PC-3 (cell line): ENCODE measurements at regions not wholly inside any gene's neighbourhood (a gene's known extent, or its start where the extent isn't known, plus 50 kb on each side); places are given as distances from the start of the nearest gene placed in this dataset.
"Not testable (repeated sequence)": the region's sequence is repeated elsewhere in the genome, so short reads cannot be mapped to it uniquely, and the experiment has no call there.

ENCODE experiments used
- ATAC-seq: fragments of 200-7000 bp; cut with Tn5 transposase; 2 replicates; pipeline ENCODE4 v1.9.1; 2020; ENCODE audit warnings: mild to moderate bottlenecking, moderate library complexity
- BruUV-seq: library from RNA; stranded (reverse); fragments of 400-500 nt; replicated peaks from 2 replicates; lab custom pipeline; 2021; lab: Mats Ljungman, UMichigan
- CTCF ChIA-PET: fragments of 300-600 bp; sonication (Branson Sonifier 250); formaldehyde crosslinking; loops from one replicate; lab custom pipeline; 2022; ENCODE audit warnings: antibody characterized with exemption; lab: Charles Lee
- POLR2A ChIA-PET: fragments of 300-600 bp; sonication (Branson Sonifier 250); formaldehyde crosslinking; loops from one replicate; lab custom pipeline; 2022; ENCODE audit warnings: antibody characterized with exemption; ENCODE audit not compliant: unreplicated experiment; lab: Charles Lee
- DNase-seq: peaks from one replicate; pipeline ENCODE4 v3.0.0-alpha.2; 2015
- H2AFZ ChIP-seq: fragments of 300-600 bp; sonication (generic); 2 replicates; pipeline ENCODE4 v1.6.0; 2016; ENCODE audit warnings: antibody characterized with exemption, low read length
- H3F3A ChIP-seq: fragments of 300-600 bp; sonication (generic); one replicate; pipeline ENCODE4 v1.6.0; 2017; ENCODE audit warnings: antibody characterized with exemption, low read length, control low read depth, mild to moderate bottlenecking; ENCODE audit not compliant: unreplicated experiment
- H3K27ac ChIP-seq: fragments of 300-600 bp; sonication (generic); 2 replicates; pipeline ENCODE4 v1.5.1; 2016; ENCODE audit warnings: mild to moderate bottlenecking, low read length
- H3K27me3 ChIP-seq: fragments of 300-600 bp; sonication (generic); 2 replicates; pipeline ENCODE4 v1.6.1; 2016; ENCODE audit warnings: low read length, mixed read lengths
- H3K36me3 ChIP-seq: fragments of 300-600 bp; sonication (generic); 2 replicates; pipeline ENCODE4 v1.6.1; 2016; ENCODE audit warnings: low read depth, mixed run types, low read length, mixed read lengths
- H3K4me1 ChIP-seq: fragments of 300-600 bp; sonication (generic); 2 replicates; pipeline ENCODE4 v1.5.1; 2016; ENCODE audit warnings: low read length; ENCODE audit not compliant: insufficient read depth
- H3K4me2 ChIP-seq: fragments of 300-600 bp; sonication (generic); 2 replicates; pipeline ENCODE4 v1.6.0; 2016; ENCODE audit warnings: low read length
- H3K4me3 ChIP-seq: fragments of 300-600 bp; sonication (generic); 2 replicates; pipeline ENCODE4 v1.5.1; 2016; ENCODE audit warnings: mild to moderate bottlenecking, low read length, mixed read lengths
- H3K79me2 ChIP-seq: fragments of 300-600 bp; sonication (generic); 2 replicates; pipeline ENCODE4 v1.6.1; 2017; ENCODE audit warnings: low read length, mixed read lengths
- H3K9ac ChIP-seq: fragments of 300-600 bp; sonication (generic); 2 replicates; pipeline ENCODE4 v1.6.0; 2016; ENCODE audit warnings: mild to moderate bottlenecking, low read length
- H3K9me2 ChIP-seq: fragments of 300-600 bp; sonication (generic); replicated peaks from 2 replicates; pipeline ENCODE4 v1.6.1; 2016; ENCODE audit warnings: mixed run types, low read length, mixed read lengths
- H3K9me3 ChIP-seq: fragments of 300-600 bp; sonication (generic); 2 replicates; pipeline ENCODE4 v1.6.1; 2016; ENCODE audit warnings: low read length, mixed read lengths
- H4K20me1 ChIP-seq: fragments of 300-600 bp; sonication (generic); 2 replicates; pipeline ENCODE4 v1.6.1; 2016; ENCODE audit warnings: low read length, mixed read lengths
- EZH2 ChIP-seq: fragments of 300-600 bp; sonication (generic); IDR thresholded peaks from one replicate; pipeline ENCODE4 v1.6.1; 2017; ENCODE audit warnings: antibody characterized with exemption, mild to moderate bottlenecking, low read length; ENCODE audit not compliant: unreplicated experiment
- EZH2phosphoT487 ChIP-seq: fragments of 300-600 bp; sonication (generic); IDR thresholded peaks from 2 replicates; pipeline ENCODE4 v1.6.1; 2018; ENCODE audit warnings: mild to moderate bottlenecking, antibody characterized with exemption, low read length, borderline replicate concordance
- intact Hi-C: fragments of 100-400 bp; cut with micrococcal nuclease; formaldehyde crosslinking; loops from 2 replicates; pipeline ENCODE4 v1.9.0; 2023
- TF ChIP-seq, protein P1 (sequence below): fragments of 300-600 bp; sonication (generic); conservative IDR thresholded peaks from 2 replicates; pipeline ENCODE4 v1.5.1; 2017; ENCODE audit warnings: antibody characterized with exemption, low read depth, mild to moderate bottlenecking, low read length

DNA sequence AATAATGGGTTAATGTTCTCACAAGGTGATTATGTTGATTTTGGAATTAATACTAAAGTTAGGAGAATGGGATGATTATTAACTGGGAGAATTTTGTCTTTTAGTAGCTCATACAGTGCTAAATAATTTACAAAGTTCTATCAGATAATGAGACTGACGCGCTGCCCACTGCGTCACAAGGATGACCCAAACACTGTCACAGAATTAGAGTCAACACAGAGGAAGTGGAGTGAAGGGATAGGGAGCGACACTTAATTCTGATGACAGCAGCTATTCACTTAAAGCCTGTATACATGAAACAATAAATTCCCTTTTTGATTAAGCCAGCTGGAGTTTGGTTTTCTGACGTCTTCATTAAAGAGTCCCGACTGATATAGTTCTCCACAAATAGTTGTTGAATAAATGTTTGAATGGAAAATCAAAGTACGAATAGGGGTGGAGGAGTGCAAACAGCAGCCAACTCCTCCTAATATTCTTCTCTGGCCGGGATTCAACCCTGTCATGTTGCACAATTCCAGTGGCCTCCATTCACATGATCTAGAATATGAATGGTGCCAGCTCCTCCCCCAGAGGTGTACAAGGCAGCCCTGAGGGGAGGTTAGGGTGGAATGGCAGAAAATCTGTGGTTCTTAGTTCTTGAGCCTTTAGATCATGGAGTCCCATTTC, 140.3 kb downstream of the PCSK1 start:
- no peak for DNase-seq
- no peak overlapping the region for H2AFZ ChIP-seq
- CTCF ChIA-PET: no interaction called here

DNA sequence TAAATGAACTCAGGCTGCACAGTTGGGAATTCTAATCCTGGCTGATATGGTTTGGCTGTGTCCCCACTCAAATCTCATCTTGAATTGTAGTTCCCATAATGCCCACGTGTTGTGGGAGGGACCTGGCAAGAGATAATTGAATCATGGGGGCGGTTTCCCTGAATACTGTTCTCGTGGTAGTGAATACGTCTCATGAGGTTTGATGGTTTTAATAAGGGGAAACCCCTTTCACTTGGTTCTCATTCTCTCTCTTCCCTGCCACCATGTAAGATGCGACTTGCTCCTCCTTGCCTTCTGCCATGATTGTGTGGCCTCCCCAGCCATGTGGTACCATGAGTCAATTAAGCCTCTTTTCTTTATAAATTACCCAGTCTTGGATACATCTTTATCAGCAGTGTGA, 143.8 kb downstream of the PCSK1 start:
- H3K27ac ChIP-seq, POLR2A ChIA-PET, ATAC-seq: not testable (repeated sequence)

More for the DNA sequence above, 140.3 kb downstream of the PCSK1 start:
- Histone ChIP-seq H3K4me1 (peaks cover 13% of the 10 kb centered on the region), H3K4me2 (no peak overlapping the region), H3K27me3 (no peaks in the 10 kb centered on the region), H3K4me3 (no peak overlapping the region), H3F3A (no peaks in the 10 kb centered on the region), H3K79me2 (no peaks in the 10 kb centered on the region), H3K36me3 (no peaks in the 10 kb centered on the region), H3K9me2 (no peaks in the 10 kb centered on the region), H3K27ac (no peak overlapping the region), H3K9ac (no peak overlapping the region), H4K20me1 (no peaks in the 10 kb centered on the region), H3K9me3 (no peaks in the 10 kb centered on the region)
- TF ChIP-seq, protein P1, sequence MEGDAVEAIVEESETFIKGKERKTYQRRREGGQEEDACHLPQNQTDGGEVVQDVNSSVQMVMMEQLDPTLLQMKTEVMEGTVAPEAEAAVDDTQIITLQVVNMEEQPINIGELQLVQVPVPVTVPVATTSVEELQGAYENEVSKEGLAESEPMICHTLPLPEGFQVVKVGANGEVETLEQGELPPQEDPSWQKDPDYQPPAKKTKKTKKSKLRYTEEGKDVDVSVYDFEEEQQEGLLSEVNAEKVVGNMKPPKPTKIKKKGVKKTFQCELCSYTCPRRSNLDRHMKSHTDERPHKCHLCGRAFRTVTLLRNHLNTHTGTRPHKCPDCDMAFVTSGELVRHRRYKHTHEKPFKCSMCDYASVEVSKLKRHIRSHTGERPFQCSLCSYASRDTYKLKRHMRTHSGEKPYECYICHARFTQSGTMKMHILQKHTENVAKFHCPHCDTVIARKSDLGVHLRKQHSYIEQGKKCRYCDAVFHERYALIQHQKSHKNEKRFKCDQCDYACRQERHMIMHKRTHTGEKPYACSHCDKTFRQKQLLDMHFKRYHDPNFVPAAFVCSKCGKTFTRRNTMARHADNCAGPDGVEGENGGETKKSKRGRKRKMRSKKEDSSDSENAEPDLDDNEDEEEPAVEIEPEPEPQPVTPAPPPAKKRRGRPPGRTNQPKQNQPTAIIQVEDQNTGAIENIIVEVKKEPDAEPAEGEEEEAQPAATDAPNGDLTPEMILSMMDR: no peak
- TF ChIP-seq EZH2 (no peak), EZH2phosphoT487 (no peak)
- POLR2A ChIA-PET: no interaction called here
- ATAC-seq: no peak
- no TSS peak for BruUV-seq
- intact Hi-C loops: no loop called here

GRCh38 chr5:96288845-96289185, 144.2 kb downstream of the PCSK1 start:
- peak; percentile 48 for DNase-seq
- no peaks in the 10 kb centered on the region for H3F3A ChIP-seq
- POLR2A ChIA-PET: no interaction called here
- no peaks in the 10 kb centered on the region for H3K27me3 ChIP-seq
- H3K4me3 ChIP-seq: no peak overlapping the region
- TF ChIP-seq, protein P1: no peak
- no peak for TF ChIP-seq EZH2phosphoT487
- TF ChIP-seq EZH2: no peak
- no peak overlapping the region for H3K4me2 ChIP-seq
- no peaks in the 10 kb centered on the region for H4K20me1 ChIP-seq
- no peaks in the 10 kb centered on the region for H3K79me2 ChIP-seq
- no peak for ATAC-seq
- no TSS peak for BruUV-seq
- H3K27ac ChIP-seq: no peak overlapping the region
- no peaks in the 10 kb centered on the region for H3K9me3 ChIP-seq
- H3K9me2 ChIP-seq: no peaks in the 10 kb centered on the region
- CTCF ChIA-PET: no interaction called here
- no peak overlapping the region for H3K9ac ChIP-seq
- no peaks in the 10 kb centered on the region for H3K36me3 ChIP-seq
- peaks cover 3% of the 10 kb centered on the region; the same call in 1 of the 2 replicates for H3K4me1 ChIP-seq
- no peak overlapping the region for H2AFZ ChIP-seq
- intact Hi-C loops: no loop called here

More for the DNA sequence above, 143.8 kb downstream of the PCSK1 start:
- H3K4me3 ChIP-seq, H3K36me3 ChIP-seq, H4K20me1 ChIP-seq, DNase-seq, H3K79me2 ChIP-seq, H3K27me3 ChIP-seq, intact Hi-C loops, H3K4me1 ChIP-seq, BruUV-seq, H3F3A ChIP-seq, H3K9me3 ChIP-seq, H3K9me2 ChIP-seq, H2AFZ ChIP-seq, H3K9ac ChIP-seq, CTCF ChIA-PET, H3K4me2 ChIP-seq: not testable (repeated sequence)
